ENCODE measurements at regions not wholly inside any gene's neighbourhood (a gene's known extent, or its start where the extent isn't known, plus 50 kb on each side); places are given as distances from the start of the nearest gene placed in this dataset.

DNA sequence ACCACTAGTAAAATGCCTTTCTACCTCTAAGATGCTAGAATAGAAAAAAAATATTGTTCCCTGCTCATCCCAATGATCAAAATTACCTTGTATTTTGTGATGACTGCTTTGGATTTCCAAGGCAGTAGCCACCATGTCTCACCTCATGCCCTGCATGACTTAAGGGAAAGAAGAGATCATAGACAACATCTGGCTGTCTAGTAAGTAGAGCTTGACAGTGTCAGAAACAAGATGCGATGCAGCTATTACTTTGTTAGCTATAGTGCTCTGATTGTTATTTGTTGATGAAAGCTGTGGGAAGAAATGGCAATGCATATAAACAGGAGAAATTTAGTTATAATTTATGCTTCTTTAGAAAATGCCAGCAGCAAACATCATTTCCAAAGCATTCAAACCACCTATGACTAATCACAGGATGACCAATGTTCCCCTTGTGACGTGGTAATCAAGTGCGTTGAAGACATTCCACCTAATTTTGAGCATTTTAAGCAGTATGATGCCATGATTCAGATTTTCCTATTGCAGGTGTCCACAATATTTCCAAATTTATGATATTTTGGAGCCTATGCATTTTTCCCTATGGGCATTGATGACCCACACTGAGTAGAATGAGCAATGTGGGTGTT is 308.3 kb downstream of the KCNRG start:
- TF ChIP-seq, protein P1, sequence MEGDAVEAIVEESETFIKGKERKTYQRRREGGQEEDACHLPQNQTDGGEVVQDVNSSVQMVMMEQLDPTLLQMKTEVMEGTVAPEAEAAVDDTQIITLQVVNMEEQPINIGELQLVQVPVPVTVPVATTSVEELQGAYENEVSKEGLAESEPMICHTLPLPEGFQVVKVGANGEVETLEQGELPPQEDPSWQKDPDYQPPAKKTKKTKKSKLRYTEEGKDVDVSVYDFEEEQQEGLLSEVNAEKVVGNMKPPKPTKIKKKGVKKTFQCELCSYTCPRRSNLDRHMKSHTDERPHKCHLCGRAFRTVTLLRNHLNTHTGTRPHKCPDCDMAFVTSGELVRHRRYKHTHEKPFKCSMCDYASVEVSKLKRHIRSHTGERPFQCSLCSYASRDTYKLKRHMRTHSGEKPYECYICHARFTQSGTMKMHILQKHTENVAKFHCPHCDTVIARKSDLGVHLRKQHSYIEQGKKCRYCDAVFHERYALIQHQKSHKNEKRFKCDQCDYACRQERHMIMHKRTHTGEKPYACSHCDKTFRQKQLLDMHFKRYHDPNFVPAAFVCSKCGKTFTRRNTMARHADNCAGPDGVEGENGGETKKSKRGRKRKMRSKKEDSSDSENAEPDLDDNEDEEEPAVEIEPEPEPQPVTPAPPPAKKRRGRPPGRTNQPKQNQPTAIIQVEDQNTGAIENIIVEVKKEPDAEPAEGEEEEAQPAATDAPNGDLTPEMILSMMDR (IDR thresholded peaks at IDR 0.05; ENCODE audit: low read depth, low read length) = no peak
- TF ChIP-seq POLR2A (IDR thresholded peaks at IDR 0.05; ENCODE audit: extremely low read depth, insufficient read length) = no peak
